22Rv1 (cell line): ENCODE measurements at regions not wholly inside any gene's neighbourhood (a gene's known extent, or its start where the extent isn't known, plus 50 kb on each side); places are given as distances from the start of the nearest gene placed in this dataset.

Experiments used
- H3K27ac ChIP-seq: fragments of 450-650 bp; 2 replicates; pipeline ENCODE4 v1.5.1; 2017
- CTCF ChIP-seq: fragments of 450-650 bp; IDR thresholded peaks from 2 replicates; pipeline ENCODE4 v1.5.1; 2017; ENCODE audit warnings: mild to moderate bottlenecking
- ZFX ChIP-seq: fragments of 450-650 bp; IDR thresholded peaks from 2 replicates; pipeline ENCODE4 v1.6.1; 2017; ENCODE audit warnings: antibody characterized with exemption, borderline replicate concordance

GRCh38 chr9:87263291-87263690, 234.4 kb upstream of the DAPK1 start:
- H3K27ac ChIP-seq, result no peak overlapping the region
- TF ChIP-seq CTCF (peak; percentile 38), ZFX (no peak)

DNA sequence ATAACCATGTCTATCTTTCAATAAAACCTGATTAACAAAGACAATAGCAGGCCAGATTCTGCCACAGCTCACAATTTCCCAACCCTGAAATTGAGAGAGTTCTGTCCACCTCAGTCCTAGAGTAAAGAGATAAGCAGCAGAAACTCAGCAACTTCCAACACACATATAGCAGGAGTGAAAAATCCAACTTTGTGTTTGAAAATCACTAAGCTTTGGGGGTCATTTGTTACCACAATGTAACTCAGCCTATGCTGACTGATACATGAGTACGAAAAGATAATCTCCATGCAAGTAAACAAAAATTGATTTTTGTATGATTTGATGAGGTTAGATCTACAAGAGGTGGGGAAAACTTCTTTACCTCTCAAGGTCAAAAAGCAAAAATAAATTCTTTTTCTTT, 231.0 kb upstream of the DAPK1 start:
- no peak overlapping the region for H3K27ac ChIP-seq

DNA sequence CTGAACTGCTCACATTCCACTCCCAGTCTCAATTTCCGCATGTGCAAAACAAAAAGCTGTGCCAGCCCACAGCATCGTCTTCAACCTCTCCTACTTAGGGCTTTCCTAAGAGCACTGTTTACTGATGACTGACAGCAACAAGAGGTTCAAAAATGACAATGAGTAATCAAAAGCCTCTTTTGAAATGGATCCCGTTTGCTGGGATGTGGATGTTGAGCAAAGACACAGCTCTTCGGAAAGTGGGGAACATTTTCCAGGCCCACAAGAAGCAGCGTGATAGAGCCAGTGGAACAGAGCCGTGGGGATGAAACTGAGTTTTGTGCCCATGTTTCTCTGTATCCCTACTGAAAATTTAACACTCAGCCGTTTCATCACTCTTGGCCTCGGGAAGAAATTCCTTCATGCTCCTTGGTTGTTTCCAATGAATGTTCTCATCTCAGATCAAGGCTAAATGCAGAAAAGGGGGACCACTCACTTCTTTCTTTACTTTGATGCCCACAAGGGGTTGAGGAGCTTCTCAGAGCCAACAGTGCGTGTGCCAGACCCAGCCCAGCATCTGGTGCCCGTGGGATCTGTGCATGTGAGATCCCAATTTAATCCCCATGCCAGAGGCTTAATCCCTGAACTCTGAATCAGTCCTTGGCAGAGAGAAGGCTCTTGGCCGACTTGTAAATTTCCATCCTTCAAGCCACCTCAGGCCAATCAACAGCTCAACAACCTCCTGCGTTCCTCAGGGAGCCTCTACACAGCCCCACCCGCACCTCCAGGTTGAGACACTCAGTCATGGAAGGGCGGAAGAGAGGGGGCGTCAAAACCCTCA, 230.2 kb upstream of the DAPK1 start:
- no peak overlapping the region for H3K27ac ChIP-seq
- no peak for TF ChIP-seq CTCF
- TF ChIP-seq ZFX, result no peak

More for the DNA sequence above, 231.0 kb upstream of the DAPK1 start:
- TF ChIP-seq CTCF (no peak), ZFX (no peak)

- no peak overlapping the region for H3K27ac ChIP-seq
- TF ChIP-seq ZFX (no peak), CTCF (no peak)
Measured at GRCh38 chr9:87269296-87270176, 228.1 kb upstream of the DAPK1 start.

DNA sequence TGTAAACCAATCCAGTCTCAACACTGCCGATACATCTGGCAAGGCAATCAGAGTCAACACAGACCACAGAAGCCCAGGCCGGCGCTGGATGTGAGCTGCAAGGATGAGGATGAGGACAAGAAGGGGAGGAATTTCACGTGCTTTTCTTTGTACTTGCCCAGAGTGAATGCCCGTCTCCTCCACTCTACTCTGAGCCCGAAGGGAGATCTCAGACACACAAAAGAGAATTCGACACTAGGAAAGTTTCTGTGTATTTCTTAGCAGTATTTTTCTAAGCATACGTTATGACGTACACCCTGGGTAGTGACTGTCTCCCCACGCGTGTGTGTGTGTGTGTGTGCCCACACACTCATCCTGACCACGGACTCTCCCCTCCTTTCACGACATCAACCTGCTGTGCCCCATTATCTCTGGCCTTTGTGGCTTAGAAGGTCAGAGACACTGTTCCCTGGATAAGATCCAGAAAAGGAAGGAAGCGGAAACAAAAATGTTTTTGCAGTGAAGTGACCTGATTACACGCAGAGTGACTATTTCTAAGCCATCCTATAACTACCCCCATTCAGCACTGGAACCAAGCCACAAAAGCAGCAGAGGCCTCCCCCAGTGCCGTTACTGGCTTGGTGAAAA, 227.3 kb upstream of the DAPK1 start:
- no peak overlapping the region for H3K27ac ChIP-seq
- TF ChIP-seq ZFX (no peak), CTCF (no peak)

- H3K27ac ChIP-seq, result no peak overlapping the region
- TF ChIP-seq ZFX, result no peak
- no peak for TF ChIP-seq CTCF
Measured at GRCh38 chr9:87270848-87271234, 226.8 kb upstream of the DAPK1 start.
